Osteocyte (in vitro differentiated cells): ENCODE measurements at regions not wholly inside any gene's neighbourhood (a gene's known extent, or its start where the extent isn't known, plus 50 kb on each side); places are given as distances from the start of the nearest gene placed in this dataset.

ENCODE experiments used
- DNase-seq: peaks from one replicate; pipeline ENCODE4 v3.0.0; 2021; ENCODE audit warnings: mixed read lengths; ENCODE audit not compliant: unreplicated experiment; ENCODE audit errors: extremely low spot score
- H3K27ac Mint-ChIP-seq: one replicate; pipeline ENCODE4 v1.8.0; 2021; ENCODE audit warnings: mild to moderate bottlenecking, mixed read lengths; ENCODE audit not compliant: unreplicated experiment
- H3K27me3 Mint-ChIP-seq: one replicate; pipeline ENCODE4 v1.8.0; 2021; ENCODE audit warnings: mixed read lengths; ENCODE audit not compliant: unreplicated experiment
- H3K36me3 Mint-ChIP-seq: one replicate; pipeline ENCODE4 v1.8.0; 2021; ENCODE audit warnings: mixed read lengths; ENCODE audit not compliant: unreplicated experiment
- H3K4me1 Mint-ChIP-seq: one replicate; pipeline ENCODE4 v1.8.0; 2021; ENCODE audit warnings: mixed read lengths; ENCODE audit not compliant: unreplicated experiment
- H3K4me3 Mint-ChIP-seq: one replicate; pipeline ENCODE4 v1.8.0; 2021; ENCODE audit warnings: mild to moderate bottlenecking, moderate library complexity, mixed read lengths; ENCODE audit not compliant: unreplicated experiment
- H3K9me3 Mint-ChIP-seq: one replicate; pipeline ENCODE4 v1.8.0; 2021; ENCODE audit warnings: mixed read lengths; ENCODE audit not compliant: unreplicated experiment
- TF ChIP-seq, protein P1 (sequence below): fragments of 200-600 bp; sonication (generic); IDR thresholded peaks from 2 replicates; pipeline ENCODE4 v1.5.0; 2021; ENCODE audit warnings: antibody characterized with exemption, mild to moderate bottlenecking, moderate library complexity

DNA sequence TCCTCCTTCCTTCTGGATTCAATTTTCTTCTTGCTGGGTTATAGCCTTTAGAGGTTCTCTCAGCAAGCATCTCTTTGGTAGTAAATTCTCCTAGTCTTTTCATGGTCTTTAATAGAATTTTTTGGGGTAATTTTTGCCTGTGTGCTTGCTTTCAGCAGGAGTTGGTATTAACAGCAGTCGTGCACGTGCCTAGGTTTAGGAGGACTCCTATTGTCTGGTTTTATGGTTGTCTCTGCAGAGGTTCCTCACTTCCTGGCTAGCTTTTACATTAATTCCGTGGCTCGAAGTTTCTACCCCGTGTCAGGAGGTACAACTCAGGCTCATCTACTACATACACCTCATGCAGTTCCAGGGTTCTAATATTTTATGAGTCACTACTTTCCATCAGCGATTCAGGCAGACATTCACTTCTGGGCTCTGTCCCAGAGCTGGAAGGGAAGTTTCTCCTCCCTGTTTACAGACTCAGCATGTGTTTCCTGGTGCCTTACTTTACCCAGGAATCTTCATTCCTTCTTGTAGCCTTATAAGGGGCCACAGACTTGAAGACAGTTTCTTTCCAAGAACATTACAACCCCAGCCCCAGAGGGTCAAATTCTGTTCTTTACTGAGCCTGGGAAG, 643.6 kb downstream of the HS3ST4 start:
- no peaks in the 10 kb centered on the region for H3K36me3 Mint-ChIP-seq
- TF ChIP-seq, protein P1, sequence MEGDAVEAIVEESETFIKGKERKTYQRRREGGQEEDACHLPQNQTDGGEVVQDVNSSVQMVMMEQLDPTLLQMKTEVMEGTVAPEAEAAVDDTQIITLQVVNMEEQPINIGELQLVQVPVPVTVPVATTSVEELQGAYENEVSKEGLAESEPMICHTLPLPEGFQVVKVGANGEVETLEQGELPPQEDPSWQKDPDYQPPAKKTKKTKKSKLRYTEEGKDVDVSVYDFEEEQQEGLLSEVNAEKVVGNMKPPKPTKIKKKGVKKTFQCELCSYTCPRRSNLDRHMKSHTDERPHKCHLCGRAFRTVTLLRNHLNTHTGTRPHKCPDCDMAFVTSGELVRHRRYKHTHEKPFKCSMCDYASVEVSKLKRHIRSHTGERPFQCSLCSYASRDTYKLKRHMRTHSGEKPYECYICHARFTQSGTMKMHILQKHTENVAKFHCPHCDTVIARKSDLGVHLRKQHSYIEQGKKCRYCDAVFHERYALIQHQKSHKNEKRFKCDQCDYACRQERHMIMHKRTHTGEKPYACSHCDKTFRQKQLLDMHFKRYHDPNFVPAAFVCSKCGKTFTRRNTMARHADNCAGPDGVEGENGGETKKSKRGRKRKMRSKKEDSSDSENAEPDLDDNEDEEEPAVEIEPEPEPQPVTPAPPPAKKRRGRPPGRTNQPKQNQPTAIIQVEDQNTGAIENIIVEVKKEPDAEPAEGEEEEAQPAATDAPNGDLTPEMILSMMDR: no peak
- no peak overlapping the region for H3K27ac Mint-ChIP-seq
- peaks cover 12% of the 10 kb centered on the region for H3K9me3 Mint-ChIP-seq
- no peaks in the 10 kb centered on the region for H3K27me3 Mint-ChIP-seq
- no peaks in the 10 kb centered on the region for H3K4me1 Mint-ChIP-seq
- DNase-seq: no peak
- no peak overlapping the region for H3K4me3 Mint-ChIP-seq

DNA sequence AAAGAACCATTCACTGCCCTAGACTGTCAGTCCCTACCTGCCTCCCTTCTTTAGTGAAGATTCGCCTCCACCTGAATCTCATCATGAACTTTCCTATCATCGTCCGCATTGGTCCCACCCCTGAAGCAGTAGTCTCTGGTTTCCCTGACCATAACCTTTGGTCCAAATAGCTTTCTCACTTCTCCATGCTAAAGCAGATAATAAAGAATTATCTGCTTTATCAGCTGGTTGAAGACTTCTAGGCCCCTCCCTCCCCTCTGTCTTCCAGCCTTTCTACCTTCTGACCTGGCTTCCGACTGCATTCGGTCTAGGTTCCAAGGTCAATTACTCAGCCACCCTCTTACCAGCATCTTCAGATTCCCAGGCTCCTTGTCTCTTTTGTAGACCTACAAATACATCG, 650.9 kb downstream of the HS3ST4 start:
- no peaks in the 10 kb centered on the region for H3K4me1 Mint-ChIP-seq
- H3K27me3 Mint-ChIP-seq: no peaks in the 10 kb centered on the region
- no peak for DNase-seq
- no peak overlapping the region for H3K4me3 Mint-ChIP-seq
- H3K36me3 Mint-ChIP-seq: no peaks in the 10 kb centered on the region
- no peak overlapping the region for H3K27ac Mint-ChIP-seq
- TF ChIP-seq, protein P1: no peak
- H3K9me3 Mint-ChIP-seq: peaks cover 26% of the 10 kb centered on the region

DNA sequence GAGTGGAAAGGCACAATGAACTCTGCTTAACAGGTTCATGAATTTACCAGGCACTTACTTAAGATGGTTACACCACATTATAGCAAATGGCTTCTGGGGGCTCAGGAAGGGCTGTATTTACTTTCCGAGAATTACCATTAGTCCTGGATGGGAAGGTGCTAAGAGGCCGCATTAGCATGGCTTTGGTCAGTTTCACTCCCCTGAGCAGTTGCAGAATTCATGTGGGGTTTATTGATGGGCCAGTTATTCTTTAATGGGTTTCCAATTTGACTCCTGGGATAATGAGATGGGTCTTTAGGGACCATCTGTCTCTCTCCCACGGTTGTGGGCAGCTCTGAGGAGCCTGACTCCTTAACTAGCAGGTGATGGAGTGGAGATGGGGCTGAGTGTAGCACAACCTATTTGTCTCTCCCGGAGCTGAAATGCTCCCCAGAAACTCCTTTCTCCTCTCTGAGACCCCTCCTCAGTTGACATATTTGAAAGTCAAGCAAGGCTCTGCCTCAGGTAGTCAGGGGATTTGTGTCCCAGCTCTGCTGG, 652.5 kb downstream of the HS3ST4 start:
- TF ChIP-seq, protein P1: no peak
- peak; percentile 36 for DNase-seq
- H3K36me3 Mint-ChIP-seq: no peaks in the 10 kb centered on the region
- no peak overlapping the region for H3K27ac Mint-ChIP-seq
- H3K9me3 Mint-ChIP-seq: peaks cover 30% of the 10 kb centered on the region
- no peaks in the 10 kb centered on the region for H3K4me1 Mint-ChIP-seq
- no peaks in the 10 kb centered on the region for H3K27me3 Mint-ChIP-seq
- no peak overlapping the region for H3K4me3 Mint-ChIP-seq

DNA sequence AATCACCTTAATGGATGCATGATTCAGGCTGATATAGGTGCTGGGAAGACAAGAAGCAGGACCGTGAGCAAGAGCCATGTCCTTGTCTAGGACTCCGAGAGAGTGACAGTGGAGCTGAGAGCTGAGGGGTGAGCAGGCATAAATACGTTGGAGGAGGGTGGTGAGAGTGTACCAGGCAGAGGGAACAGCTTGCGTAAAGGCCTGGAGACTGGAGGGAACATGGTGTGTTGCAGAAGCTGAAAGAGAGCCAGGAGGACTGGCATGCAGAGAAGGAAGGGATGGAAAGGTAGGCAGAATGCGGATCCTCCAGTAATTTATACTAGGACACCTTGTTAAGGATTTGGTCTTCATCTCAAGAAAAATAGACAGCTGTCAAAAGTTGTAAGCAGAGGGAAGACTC, 653.2 kb downstream of the HS3ST4 start:
- Mint-ChIP-seq H3K4me1 (no peaks in the 10 kb centered on the region), H3K36me3 (no peaks in the 10 kb centered on the region), H3K9me3 (peaks cover 30% of the 10 kb centered on the region), H3K27ac (no peak overlapping the region), H3K4me3 (no peak overlapping the region), H3K27me3 (no peaks in the 10 kb centered on the region)
- no peak for DNase-seq
- TF ChIP-seq, protein P1: no peak

DNA sequence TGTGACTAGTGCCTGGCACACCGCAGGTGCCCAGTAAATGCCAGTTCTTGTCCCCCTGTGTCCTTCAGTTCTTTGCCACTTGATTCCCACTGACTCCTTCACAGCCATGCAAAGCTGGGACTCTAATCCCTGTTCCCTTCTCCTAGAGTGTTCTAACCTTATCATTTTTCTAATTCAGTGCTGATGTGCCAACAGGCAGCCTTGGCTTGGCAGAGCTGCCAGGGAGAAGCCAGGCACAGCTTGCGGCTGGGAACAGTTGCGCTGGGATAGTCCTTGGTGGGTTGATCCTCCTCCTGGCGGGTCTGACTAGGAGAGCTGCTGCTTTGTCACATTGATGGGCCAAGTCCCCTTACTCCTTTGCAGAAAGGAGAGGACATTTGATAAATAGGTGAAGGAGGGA, 654.2 kb downstream of the HS3ST4 start:
- H3K27ac Mint-ChIP-seq: no peak overlapping the region
- no peaks in the 10 kb centered on the region for H3K36me3 Mint-ChIP-seq
- H3K27me3 Mint-ChIP-seq: no peaks in the 10 kb centered on the region
- no peak overlapping the region for H3K4me3 Mint-ChIP-seq
- no peak for DNase-seq
- TF ChIP-seq, protein P1: no peak
- H3K9me3 Mint-ChIP-seq: peaks cover 32% of the 10 kb centered on the region
- H3K4me1 Mint-ChIP-seq: no peaks in the 10 kb centered on the region
